BLaER1 (cell line): ENCODE measurements at regions not wholly inside any gene's neighbourhood (a gene's known extent, or its start where the extent isn't known, plus 50 kb on each side); places are given as distances from the start of the nearest gene placed in this dataset.

Source experiments
- H3K27ac ChIP-seq: shearing (Covaris generic); formaldehyde crosslinking; 2 replicates; pipeline ENCODE4 v1.8.1; 2022
- H3K27me3 ChIP-seq: shearing (Covaris generic); formaldehyde crosslinking; 2 replicates; pipeline ENCODE4 v1.8.1; 2022
- H3K36me3 ChIP-seq: shearing (Covaris generic); formaldehyde crosslinking; 2 replicates; pipeline ENCODE4 v1.8.1; 2022
- H3K4me1 ChIP-seq: shearing (Covaris generic); formaldehyde crosslinking; 2 replicates; pipeline ENCODE4 v1.8.1; 2022
- H3K4me2 ChIP-seq: shearing (Covaris generic); formaldehyde crosslinking; 2 replicates; pipeline ENCODE4 v1.8.1; 2022
- H3K4me3 ChIP-seq: shearing (Covaris generic); formaldehyde crosslinking; 2 replicates; pipeline ENCODE4 v1.8.1; 2022
- H3K9ac ChIP-seq: shearing (Covaris generic); formaldehyde crosslinking; 2 replicates; pipeline ENCODE4 v1.8.1; 2022
- H3K9me3 ChIP-seq: shearing (Covaris generic); formaldehyde crosslinking; 2 replicates; pipeline ENCODE4 v1.8.1; 2022
- H4K20me1 ChIP-seq: shearing (Covaris generic); formaldehyde crosslinking; 2 replicates; pipeline ENCODE4 v1.8.1; 2022
- Cebpa-rat ChIP-seq: shearing (Covaris generic); IDR thresholded peaks from 2 replicates; pipeline ENCODE4 v1.8.1; 2022

GRCh38 chr5:120778491-120779484 is 314.7 kb downstream of the PRR16 start:
- Histone ChIP-seq H3K9me3 (no peaks in the 10 kb centered on the region), H3K27ac (no peak overlapping the region), H3K36me3 (no peaks in the 10 kb centered on the region), H4K20me1 (no peaks in the 10 kb centered on the region), H3K4me1 (no peaks in the 10 kb centered on the region), H3K9ac (no peak overlapping the region), H3K4me2 (no peak overlapping the region), H3K4me3 (no peak overlapping the region), H3K27me3 (no peaks in the 10 kb centered on the region)
- no peak for TF ChIP-seq Cebpa-rat

DNA sequence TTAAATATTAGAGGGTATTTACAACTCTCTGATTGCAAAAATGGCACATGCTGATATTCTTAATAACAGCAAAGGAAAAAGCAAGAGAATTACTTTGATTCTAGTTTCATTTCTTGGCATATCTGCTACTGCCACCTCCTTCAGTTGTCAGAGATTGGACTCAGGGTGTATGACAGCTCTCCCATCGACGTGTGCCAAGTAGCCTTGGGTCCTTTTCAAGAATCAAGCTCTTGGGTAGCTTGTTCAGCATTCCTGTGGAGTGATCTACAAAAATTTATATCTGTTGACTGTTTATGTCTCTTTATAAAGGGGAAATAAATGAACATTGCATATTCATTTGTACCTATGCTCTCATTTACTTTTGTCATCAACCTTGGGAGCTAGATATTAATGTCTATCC is 315.6 kb downstream of the PRR16 start:
- Histone ChIP-seq H3K9ac (no peak overlapping the region), H3K4me3 (no peak overlapping the region), H3K4me2 (no peak overlapping the region), H3K27ac (no peak overlapping the region), H3K27me3 (no peaks in the 10 kb centered on the region), H4K20me1 (no peaks in the 10 kb centered on the region), H3K36me3 (no peaks in the 10 kb centered on the region), H3K9me3 (no peaks in the 10 kb centered on the region), H3K4me1 (no peaks in the 10 kb centered on the region)
- no peak for TF ChIP-seq Cebpa-rat

- TF ChIP-seq Cebpa-rat, result no peak
- Histone ChIP-seq H3K27me3 (no peaks in the 10 kb centered on the region), H3K4me2 (no peak overlapping the region), H3K9me3 (no peaks in the 10 kb centered on the region), H3K4me3 (no peak overlapping the region), H3K4me1 (no peaks in the 10 kb centered on the region), H3K36me3 (no peaks in the 10 kb centered on the region), H3K9ac (no peak overlapping the region), H3K27ac (no peak overlapping the region), H4K20me1 (no peaks in the 10 kb centered on the region)
Measured at GRCh38 chr5:120788481-120788880, 324.4 kb downstream of the PRR16 start.

DNA sequence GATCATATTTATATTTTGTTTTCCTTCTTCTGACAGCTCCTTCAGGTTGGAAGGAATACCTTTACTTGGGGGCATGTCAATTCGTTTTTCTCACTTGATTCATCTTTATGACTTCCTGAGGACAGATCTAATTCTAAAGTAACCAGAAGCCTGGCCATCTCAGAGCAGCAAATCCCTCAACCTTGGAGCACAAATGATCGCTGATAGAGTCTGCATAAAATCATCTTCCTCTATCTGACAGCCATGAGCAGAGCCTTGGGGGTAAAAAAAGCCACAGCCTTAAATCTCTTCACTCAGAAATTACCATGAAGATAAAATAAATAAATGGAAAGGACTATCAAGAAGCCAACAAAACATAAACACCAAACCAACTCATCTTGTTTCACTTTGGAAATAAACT is 325.8 kb downstream of the PRR16 start:
- Histone ChIP-seq H3K36me3 (no peaks in the 10 kb centered on the region), H3K27me3 (no peaks in the 10 kb centered on the region), H3K4me2 (no peak overlapping the region), H3K27ac (no peak overlapping the region), H3K4me3 (no peak overlapping the region), H3K9ac (no peak overlapping the region), H3K9me3 (no peaks in the 10 kb centered on the region), H3K4me1 (no peaks in the 10 kb centered on the region), H4K20me1 (no peaks in the 10 kb centered on the region)
- TF ChIP-seq Cebpa-rat, result no peak

DNA sequence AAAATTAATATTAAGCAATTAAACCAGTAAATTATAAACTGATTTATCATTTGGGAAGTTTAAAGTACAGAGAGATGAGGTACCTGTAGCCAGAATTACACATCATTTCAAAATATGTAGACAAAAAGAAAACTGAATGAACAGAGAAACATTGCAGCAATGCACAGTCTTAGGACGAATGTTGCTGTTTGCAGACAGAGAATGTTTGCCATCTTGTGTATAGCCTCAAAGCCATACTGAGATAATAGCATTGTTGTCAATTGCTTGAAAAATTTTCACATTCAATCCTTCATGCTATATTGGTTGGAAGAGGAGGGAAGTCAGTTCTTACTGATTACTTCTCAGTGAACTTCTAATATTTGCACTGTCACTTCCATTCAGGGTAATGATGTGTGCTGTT is 326.2 kb downstream of the PRR16 start:
- Histone ChIP-seq H3K4me1 (no peaks in the 10 kb centered on the region), H3K4me3 (no peak overlapping the region), H3K36me3 (no peaks in the 10 kb centered on the region), H3K9ac (no peak overlapping the region), H3K27ac (no peak overlapping the region), H3K27me3 (no peaks in the 10 kb centered on the region), H4K20me1 (no peaks in the 10 kb centered on the region), H3K4me2 (no peak overlapping the region), H3K9me3 (no peaks in the 10 kb centered on the region)
- no peak for TF ChIP-seq Cebpa-rat

- Histone ChIP-seq H4K20me1 (no peaks in the 10 kb centered on the region), H3K9ac (no peak overlapping the region), H3K4me3 (no peak overlapping the region), H3K4me1 (no peaks in the 10 kb centered on the region), H3K27ac (no peak overlapping the region), H3K9me3 (no peaks in the 10 kb centered on the region), H3K36me3 (no peaks in the 10 kb centered on the region), H3K27me3 (no peaks in the 10 kb centered on the region), H3K4me2 (no peak overlapping the region)
- TF ChIP-seq Cebpa-rat, result no peak
Measured at GRCh38 chr5:120792477-120792876, 328.4 kb downstream of the PRR16 start.

GRCh38 chr5:120794121-120794520 is 330.0 kb downstream of the PRR16 start:
- no peak for TF ChIP-seq Cebpa-rat
- H3K4me3 ChIP-seq, result no peak overlapping the region
- H3K4me1 ChIP-seq, result no peaks in the 10 kb centered on the region
- H3K27ac ChIP-seq, result no peak overlapping the region
- H3K36me3 ChIP-seq, result no peaks in the 10 kb centered on the region
- H3K9ac ChIP-seq, result no peak overlapping the region
- no peak overlapping the region for H3K4me2 ChIP-seq
- H3K27me3 ChIP-seq, result no peaks in the 10 kb centered on the region
- no peaks in the 10 kb centered on the region for H3K9me3 ChIP-seq
- H4K20me1 ChIP-seq, result no peaks in the 10 kb centered on the region

DNA sequence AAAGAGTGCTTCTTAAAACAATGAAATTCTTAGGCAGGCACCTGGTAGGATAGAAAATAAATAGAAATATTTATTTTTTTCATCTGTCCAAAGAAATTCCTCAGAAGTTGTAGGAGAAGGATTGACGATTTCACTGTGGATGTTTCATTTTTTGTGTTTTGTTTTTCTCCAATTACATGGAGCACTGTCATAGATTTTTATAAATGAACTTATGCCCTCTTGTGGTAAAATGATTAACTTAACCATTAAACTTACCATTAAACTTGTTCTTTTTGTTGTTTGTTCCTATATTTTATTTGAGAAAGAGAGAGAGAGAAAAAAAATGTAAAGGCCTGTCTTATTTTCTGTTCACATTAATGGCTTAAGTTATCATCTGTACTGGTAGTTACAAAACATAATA is 339.2 kb downstream of the PRR16 start:
- Histone ChIP-seq H4K20me1 (no peaks in the 10 kb centered on the region), H3K4me3 (no peak overlapping the region), H3K4me2 (no peak overlapping the region)

GRCh38 chr5:120805131-120805530 is 341.0 kb downstream of the PRR16 start:
- H3K27me3 ChIP-seq, result no peaks in the 10 kb centered on the region
- no peaks in the 10 kb centered on the region for H3K4me1 ChIP-seq
- no peak overlapping the region for H3K27ac ChIP-seq
- no peaks in the 10 kb centered on the region for H3K36me3 ChIP-seq
- no peak for TF ChIP-seq Cebpa-rat
- H3K9me3 ChIP-seq, result no peaks in the 10 kb centered on the region
- no peak overlapping the region for H3K4me3 ChIP-seq
- H4K20me1 ChIP-seq, result no peaks in the 10 kb centered on the region
- H3K4me2 ChIP-seq, result no peak overlapping the region
- H3K9ac ChIP-seq, result no peak overlapping the region

More for the DNA sequence above, 339.2 kb downstream of the PRR16 start:
- Histone ChIP-seq H3K4me1 (no peaks in the 10 kb centered on the region), H3K36me3 (no peaks in the 10 kb centered on the region), H3K27ac (no peak overlapping the region), H3K27me3 (no peaks in the 10 kb centered on the region), H3K9ac (no peak overlapping the region), H3K9me3 (no peaks in the 10 kb centered on the region)
- no peak for TF ChIP-seq Cebpa-rat

DNA sequence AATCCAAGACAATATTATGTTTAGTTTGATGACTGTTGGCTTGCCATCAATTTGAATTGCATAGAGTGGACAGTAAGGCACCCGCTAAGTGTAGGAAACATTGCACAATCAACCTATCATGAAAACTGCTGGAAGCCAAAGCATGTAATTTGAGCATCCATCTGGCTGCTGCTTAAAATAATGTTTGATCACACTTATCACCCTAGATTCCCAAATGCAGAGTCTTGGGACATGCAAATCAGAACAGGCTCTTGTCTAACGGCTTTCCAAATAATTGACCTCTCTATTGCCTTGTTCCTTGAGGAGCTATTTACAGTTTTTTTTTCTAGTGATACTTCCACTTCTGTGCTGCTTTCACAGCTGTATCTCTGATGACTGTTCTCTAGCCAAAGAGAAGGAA is 342.1 kb downstream of the PRR16 start:
- no peak overlapping the region for H3K4me3 ChIP-seq
- H3K4me2 ChIP-seq, result no peak overlapping the region
- H3K27me3 ChIP-seq, result no peaks in the 10 kb centered on the region
- H3K4me1 ChIP-seq, result no peaks in the 10 kb centered on the region
- H4K20me1 ChIP-seq, result no peaks in the 10 kb centered on the region
- no peaks in the 10 kb centered on the region for H3K36me3 ChIP-seq
- H3K9me3 ChIP-seq, result no peaks in the 10 kb centered on the region
- H3K9ac ChIP-seq, result no peak overlapping the region
- H3K27ac ChIP-seq, result no peak overlapping the region
- no peak for TF ChIP-seq Cebpa-rat
